H1 (cell line): ENCODE measurements at regions not wholly inside any gene's neighbourhood (a gene's known extent, or its start where the extent isn't known, plus 50 kb on each side); places are given as distances from the start of the nearest gene placed in this dataset.

Experiments
- CTCF ChIA-PET: fragments of 300-600 bp; sonication (Branson Sonifier 250); formaldehyde crosslinking; loops from one replicate; lab custom pipeline; 2021; ENCODE audit not compliant: partially characterized antibody; lab: Charles Lee
- POLR2A ChIA-PET: fragments of 300-600 bp; sonication (Branson Sonifier 250); formaldehyde crosslinking; loops from one replicate; lab custom pipeline; 2021; ENCODE audit warnings: inconsistent platforms; ENCODE audit not compliant: partially characterized antibody; lab: Charles Lee
- DNase-seq, 2 experiments: peaks; one replicate each; pipeline versions ENCODE4 v3.0.0 to v3.0.0-alpha.2; 2010 to 2022; ENCODE audit warnings: low spot score in 2 of 2, low read depth in 1 of 2, mixed read lengths in 1 of 2
- FAIRE-seq: peaks from 2 replicates; lab custom pipeline; 2011; peaks lifted over from hg19 to GRCh38; lab: Jason Lieb, UNC
- H2AFZ ChIP-seq: 2 replicates; pipeline ENCODE4 v1.8.1; 2012; ENCODE audit warnings: low read length, inconsistent platforms
- H2AK5ac ChIP-seq: 2 replicates; pipeline ENCODE4 v1.6.1; 2013; ENCODE audit warnings: low read depth, low read length
- H2BK120ac ChIP-seq: replicated peaks from 2 replicates; pipeline ENCODE3; 2013; ENCODE audit warnings: low read depth, low read length, inconsistent platforms
- H2BK12ac ChIP-seq: 2 replicates; pipeline ENCODE4 v1.6.1; 2013; ENCODE audit warnings: low read depth, low read length
- H2BK15ac ChIP-seq: 2 replicates; pipeline ENCODE4 v1.6.1; 2013; ENCODE audit warnings: low read length
- H2BK20ac ChIP-seq: 2 replicates; pipeline ENCODE4 v1.6.1; 2013; ENCODE audit warnings: low read length
- H2BK5ac ChIP-seq: 2 replicates; pipeline ENCODE4 v1.6.1; 2013; ENCODE audit warnings: low read depth, low read length
- H3K14ac ChIP-seq: 2 replicates; pipeline ENCODE4 v1.6.1; 2013; ENCODE audit warnings: inconsistent platforms; ENCODE audit not compliant: insufficient read length
- H3K18ac ChIP-seq: 2 replicates; pipeline ENCODE4 v1.6.1; 2013; ENCODE audit warnings: low read length; ENCODE audit errors: extremely low read depth
- H3K23ac ChIP-seq: 2 replicates; pipeline ENCODE4 v1.6.1; 2013; ENCODE audit warnings: inconsistent platforms; ENCODE audit not compliant: insufficient read length
- H3K23me2 ChIP-seq: 2 replicates; pipeline ENCODE4 v1.6.1; 2013; ENCODE audit warnings: low read depth, low read length
- H3K27ac ChIP-seq: 2 replicates; pipeline ENCODE4 v1.6.1; 2011; ENCODE audit warnings: low read depth, low read length, inconsistent platforms
- H3K27me3 ChIP-seq, 4 experiments: replicated peaks in 1 of 4; 1 replicate in 1 of 4; 2 replicates in 3 of 4; pipeline versions ENCODE4 v1.6.1 to v1.8.1; 2011 to 2013; ENCODE audit warnings: low read length in 3 of 4, mild to moderate bottlenecking in 3 of 4, inconsistent platforms in 2 of 4, mixed read lengths in 2 of 4, moderate library complexity in 1 of 4; ENCODE audit not compliant: control insufficient read depth in 3 of 4, insufficient read depth in 3 of 4; ENCODE audit errors: extremely low read depth in 1 of 4
- H3K36me3 ChIP-seq, 4 experiments: 2 replicates each; pipeline versions ENCODE4 v1.6.1 to v1.8.1; 2011 to 2013; ENCODE audit warnings: mild to moderate bottlenecking in 4 of 4, low read length in 3 of 4, moderate library complexity in 2 of 4, control low read depth in 1 of 4, inconsistent platforms in 1 of 4; ENCODE audit not compliant: insufficient read depth in 4 of 4, control insufficient read depth in 2 of 4
- H3K4ac ChIP-seq: replicated peaks from 2 replicates; pipeline ENCODE3; 2013; ENCODE audit warnings: low read length, low read depth, mixed read lengths, inconsistent platforms; ENCODE audit not compliant: insufficient read length
- H3K4me1 ChIP-seq, 4 experiments: replicated peaks in 1 of 4; 1 replicate in 1 of 4; 2 replicates in 3 of 4; pipeline versions ENCODE4 v1.6.1 to v1.8.1; 2011 to 2013; ENCODE audit warnings: low read length in 3 of 4, inconsistent platforms in 2 of 4, mixed read lengths in 1 of 4; ENCODE audit not compliant: insufficient read depth in 4 of 4, control insufficient read depth in 3 of 4
- H3K4me2 ChIP-seq, 2 experiments: 2 replicates each; pipeline versions ENCODE4 v1.6.1 to v1.8.1; 2011 to 2013; ENCODE audit warnings: low read depth in 2 of 2, low read length in 2 of 2, control low read depth in 1 of 2, inconsistent platforms in 1 of 2, mild to moderate bottlenecking in 1 of 2; ENCODE audit not compliant: insufficient read depth in 1 of 2
- H3K4me3 ChIP-seq, 4 experiments: fragments of 200-600, 300-600 bp in 1 of 4; sonication (generic), shearing (Covaris generic), sonication (Bioruptor Twin) in 1 of 4; 2 replicates each; pipeline versions ENCODE4 v1.5.1 to v1.8.1; 2011 to 2016; ENCODE audit warnings: low read length in 4 of 4, low read depth in 3 of 4, control low read depth in 2 of 4, inconsistent platforms in 2 of 4, mild to moderate bottlenecking in 2 of 4, mixed read lengths in 1 of 4, moderate library complexity in 1 of 4; ENCODE audit not compliant: insufficient read depth in 2 of 4; ENCODE audit errors: extremely low read depth in 1 of 4
- H3K56ac ChIP-seq: replicated peaks from 2 replicates; pipeline ENCODE3; 2013; ENCODE audit warnings: low read depth, mild to moderate bottlenecking, mixed read lengths, low read length, inconsistent platforms; ENCODE audit not compliant: insufficient read length
- H3K79me1 ChIP-seq: 2 replicates; pipeline ENCODE4 v1.6.1; 2013; ENCODE audit warnings: low read depth, low read length, control low read depth
- H3K79me2 ChIP-seq, 2 experiments: 2 replicates each; pipeline versions ENCODE4 v1.6.1 to v1.8.1; 2012 to 2013; ENCODE audit warnings: low read length in 2 of 2, mild to moderate bottlenecking in 2 of 2, inconsistent platforms in 1 of 2; ENCODE audit not compliant: insufficient read depth in 2 of 2, control insufficient read depth in 1 of 2
- H3K9ac ChIP-seq, 4 experiments: replicated peaks in 1 of 4; 1 replicate in 1 of 4; 2 replicates in 3 of 4; pipeline versions ENCODE4 v1.6.1 to v1.8.1; 2011 to 2013; ENCODE audit warnings: low read depth in 3 of 4, low read length in 3 of 4, control low read depth in 2 of 4, mild to moderate bottlenecking in 2 of 4, moderate library complexity in 2 of 4, inconsistent platforms in 1 of 4; ENCODE audit errors: extremely low read depth in 1 of 4
- H3K9me3 ChIP-seq, 2 experiments: 2 replicates each; pipeline versions ENCODE4 v1.6.1 to v1.8.1; 2012 to 2013; ENCODE audit warnings: mild to moderate bottlenecking in 2 of 2, moderate library complexity in 2 of 2, control low read depth in 1 of 2, inconsistent platforms in 1 of 2, low read depth in 1 of 2, low read length in 1 of 2, mixed read lengths in 1 of 2; ENCODE audit not compliant: insufficient read depth in 2 of 2
- H4K20me1 ChIP-seq, 2 experiments: replicated peaks in 1 of 2; 2 replicates each; pipeline versions ENCODE3 to v1.8.1; 2011 to 2013; ENCODE audit warnings: inconsistent platforms in 2 of 2, low read length in 2 of 2, mild to moderate bottlenecking in 1 of 2; ENCODE audit not compliant: insufficient read depth in 2 of 2, control insufficient read depth in 1 of 2
- H4K5ac ChIP-seq: 2 replicates; pipeline ENCODE4 v1.6.1; 2013; ENCODE audit warnings: low read length, low read depth, mixed read lengths, inconsistent platforms; ENCODE audit not compliant: insufficient read length
- H4K8ac ChIP-seq: 2 replicates; pipeline ENCODE4 v1.8.0; 2013; ENCODE audit warnings: mild to moderate bottlenecking, moderate library complexity, low read length, inconsistent platforms; ENCODE audit not compliant: insufficient read depth; ENCODE audit errors: extremely low read depth
- H4K91ac ChIP-seq: replicated peaks from 2 replicates; pipeline ENCODE3; 2013; ENCODE audit warnings: low read length, mixed read lengths, inconsistent platforms; ENCODE audit not compliant: insufficient read length
- BACH1 ChIP-seq: IDR thresholded peaks from 2 replicates; pipeline ENCODE4 v1.6.1; 2012; ENCODE audit warnings: low read length, improper control_type of control experiment
- CBX5 ChIP-seq: fragments of 300-800, 300-1000 bp; sonication (generic); IDR thresholded peaks from 2 replicates; pipeline ENCODE4 v1.7.1; 2016; ENCODE audit warnings: antibody characterized with exemption, low read length, low read depth
- CBX8 ChIP-seq: fragments of 300-800, 300-1000 bp; sonication (generic); IDR thresholded peaks from 2 replicates; pipeline ENCODE4 v1.7.1; 2016; ENCODE audit warnings: low read depth, low read length, borderline replicate concordance
- CHD2 ChIP-seq: IDR thresholded peaks from 2 replicates; pipeline ENCODE4 v1.6.1; 2012; ENCODE audit warnings: low read length, improper control_type of control experiment
- CREB1 ChIP-seq: IDR thresholded peaks from 2 replicates; pipeline ENCODE4 v1.6.1; 2012; ENCODE audit warnings: inconsistent platforms
- CTBP2 ChIP-seq: IDR thresholded peaks from 2 replicates; pipeline ENCODE4 v1.7.0; 2011; ENCODE audit warnings: borderline replicate concordance, mild to moderate bottlenecking, moderate library complexity, mixed read lengths, low read length; ENCODE audit not compliant: insufficient read depth, insufficient read length
- GABPA ChIP-seq: IDR thresholded peaks from 2 replicates; pipeline ENCODE4 v1.6.1; 2011; ENCODE audit warnings: mild to moderate bottlenecking, low read length, moderate library complexity, borderline replicate concordance; ENCODE audit not compliant: insufficient read depth
- KDM5A ChIP-seq: fragments of 200-600 bp; IDR thresholded peaks from 2 replicates; pipeline ENCODE4 v1.7.1; 2012; ENCODE audit warnings: mild to moderate bottlenecking, low read length, inconsistent platforms, mixed read lengths
- NRF1 ChIP-seq: IDR thresholded peaks from 2 replicates; pipeline ENCODE4 v1.6.1; 2011; ENCODE audit warnings: mild to moderate bottlenecking, low read depth, low read length, improper control_type of control experiment
- POLR2A ChIP-seq, 2 experiments: IDR thresholded peaks; 1 replicate in 1 of 2; 2 replicates in 1 of 2; pipeline ENCODE4 v1.6.1; 2011; ENCODE audit warnings: low read depth in 2 of 2, low read length in 2 of 2, mild to moderate bottlenecking in 2 of 2; ENCODE audit errors: control extremely low read depth in 1 of 2
- POLR2AphosphoS5 ChIP-seq: IDR thresholded peaks from 2 replicates; pipeline ENCODE4 v1.6.1; 2011; ENCODE audit warnings: low read depth, low read length
- SRF ChIP-seq: IDR thresholded peaks from 2 replicates; pipeline ENCODE4 v1.6.1; 2011; ENCODE audit warnings: mild to moderate bottlenecking, low read depth, low read length, moderate library complexity
- TCF12 ChIP-seq: IDR thresholded peaks from 2 replicates; pipeline ENCODE4 v1.6.1; 2011; ENCODE audit warnings: low read depth, mild to moderate bottlenecking, low read length
- WGBS, 2 experiments: shearing (Covaris generic) in 1 of 2; methylation state at CpG; one replicate each; pipeline versions ENCODE4 v1.1.6 to v1.1.7; 2013 to 2015; ENCODE audit warnings: low lambda C conversion rate in 2 of 2, mixed read lengths in 2 of 2, inconsistent platforms in 1 of 2, low coverage in 1 of 2, missing lambda C conversion rate in 1 of 2; ENCODE audit not compliant: insufficient replicate concordance in 2 of 2, insufficient coverage in 1 of 2, insufficient read length in 1 of 2; ENCODE audit errors: extremely low coverage in 1 of 2, missing lambda C conversion rate in 1 of 2; 5-methylcytosine and 5-hydroxymethylcytosine counted together
- TF ChIP-seq, protein P1 (sequence below), 3 experiments: IDR thresholded peaks; 1 replicate in 2 of 3; 2 replicates in 1 of 3; pipeline versions ENCODE4 v1.5.1 to v1.6.1; 2011; ENCODE audit warnings: low read length in 3 of 3, mild to moderate bottlenecking in 3 of 3, inconsistent platforms in 2 of 3, low read depth in 1 of 3, moderate library complexity in 1 of 3; ENCODE audit not compliant: insufficient read depth in 1 of 3; ENCODE audit errors: control extremely low read depth in 1 of 3

DNA sequence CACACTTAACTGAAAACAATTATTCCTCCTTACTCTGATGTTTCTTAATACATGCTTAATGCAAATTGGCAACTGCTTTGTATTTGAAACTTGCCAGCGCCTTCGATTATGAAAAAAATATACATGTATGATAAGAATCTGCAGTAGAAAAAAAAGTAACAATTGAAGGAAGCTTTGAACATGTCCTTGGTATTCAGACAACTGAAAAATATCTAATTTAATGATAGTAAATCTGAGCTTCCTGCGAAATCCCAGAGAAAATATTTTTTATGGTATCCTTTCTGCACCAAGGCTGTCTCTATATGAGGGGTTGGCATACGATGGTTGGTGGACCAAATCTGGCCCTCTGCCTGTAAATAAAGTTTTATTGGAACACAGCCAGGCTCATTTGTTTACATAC lies 186.2 kb downstream of the HDGFL1 start:
- Histone ChIP-seq H3K36me3 (no peaks in the 10 kb centered on the region), H3K14ac (no peak overlapping the region), H3K4me3 (no peak overlapping the region), H2BK12ac (no peak overlapping the region), H3K23ac (no peak overlapping the region), H3K56ac (no peak overlapping the region), H3K18ac (no peak overlapping the region), H2BK15ac (no peak overlapping the region), H4K8ac (no peak overlapping the region), H2AFZ (no peak overlapping the region), H3K4me1 (no peaks in the 10 kb centered on the region), H3K79me1 (no peaks in the 10 kb centered on the region), H3K79me2 (no peaks in the 10 kb centered on the region), H4K20me1 (no peaks in the 10 kb centered on the region), H3K4ac (no peak overlapping the region), H3K4me2 (no peak overlapping the region), H2AK5ac (no peak overlapping the region), H3K27ac (no peak overlapping the region), H3K23me2 (peaks cover 2% of the 10 kb centered on the region; the same call in 1 of the 2 replicates), H2BK5ac (no peak overlapping the region), H2BK20ac (no peak overlapping the region), H4K91ac (no peak overlapping the region), H3K27me3 (no peaks in the 10 kb centered on the region), H2BK120ac (no peak overlapping the region), H3K9ac (no peak overlapping the region), H4K5ac (no peak overlapping the region), H3K9me3 (no peaks in the 10 kb centered on the region)
- 94% methylated on average over 4 of the region's 4 CpGs; no CpG with 5 or more reads in 1 of the 2 experiments for WGBS, 2 experiments
- FAIRE-seq (no peak), DNase-seq (no peak)
- ChIA-PET POLR2A (no interaction called here), CTCF (no interaction called here)
- no peak for TF ChIP-seq NRF1
- no peak for TF ChIP-seq SRF
- TF ChIP-seq, protein P1, sequence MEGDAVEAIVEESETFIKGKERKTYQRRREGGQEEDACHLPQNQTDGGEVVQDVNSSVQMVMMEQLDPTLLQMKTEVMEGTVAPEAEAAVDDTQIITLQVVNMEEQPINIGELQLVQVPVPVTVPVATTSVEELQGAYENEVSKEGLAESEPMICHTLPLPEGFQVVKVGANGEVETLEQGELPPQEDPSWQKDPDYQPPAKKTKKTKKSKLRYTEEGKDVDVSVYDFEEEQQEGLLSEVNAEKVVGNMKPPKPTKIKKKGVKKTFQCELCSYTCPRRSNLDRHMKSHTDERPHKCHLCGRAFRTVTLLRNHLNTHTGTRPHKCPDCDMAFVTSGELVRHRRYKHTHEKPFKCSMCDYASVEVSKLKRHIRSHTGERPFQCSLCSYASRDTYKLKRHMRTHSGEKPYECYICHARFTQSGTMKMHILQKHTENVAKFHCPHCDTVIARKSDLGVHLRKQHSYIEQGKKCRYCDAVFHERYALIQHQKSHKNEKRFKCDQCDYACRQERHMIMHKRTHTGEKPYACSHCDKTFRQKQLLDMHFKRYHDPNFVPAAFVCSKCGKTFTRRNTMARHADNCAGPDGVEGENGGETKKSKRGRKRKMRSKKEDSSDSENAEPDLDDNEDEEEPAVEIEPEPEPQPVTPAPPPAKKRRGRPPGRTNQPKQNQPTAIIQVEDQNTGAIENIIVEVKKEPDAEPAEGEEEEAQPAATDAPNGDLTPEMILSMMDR (IDR thresholded peaks at IDR 0.05; ENCODE audit: control extremely low read depth in 1 of 3, insufficient read depth in 1 of 3, low read depth in 1 of 3, low read length in 3 of 3): no peak
- no peak for TF ChIP-seq CBX8
- TF ChIP-seq CBX5: no peak
- TF ChIP-seq TCF12: no peak
- no peak for TF ChIP-seq CTBP2
- no peak for TF ChIP-seq POLR2A (IDR thresholded peaks at IDR 0.05; ENCODE audit: control extremely low read depth in 1 of 2, low read depth in 2 of 2, low read length in 2 of 2)
- no peak for TF ChIP-seq CHD2
- TF ChIP-seq KDM5A: no peak
- no peak for TF ChIP-seq BACH1
- no peak for TF ChIP-seq POLR2AphosphoS5
- TF ChIP-seq GABPA: no peak
- TF ChIP-seq CREB1: no peak
